ENCODE measurements at regions not wholly inside any gene's neighbourhood (a gene's known extent, or its start where the extent isn't known, plus 50 kb on each side); places are given as distances from the start of the nearest gene placed in this dataset.
A peak's percentile ranks its signal among the peaks of the same experiment; 100 is the strongest.

- TF ChIP-seq ZGPAT (CRISPR knock-in tag; IDR thresholded peaks at IDR 0.05): peak; percentile 64
Measured at GRCh38 chr6:27807441-27808241, 104.6 kb downstream of the OR2B2 start (continued).

- no TSS peak for BruUV-seq (replicated peaks)
- Histone ChIP-seq H3K9me3 (ENCODE audit: low read length) (no peaks in the 10 kb centered on the region), H4K20me1 (ENCODE audit: insufficient read depth, low read length) (no peaks in the 10 kb centered on the region), H3K79me2 (ENCODE audit: insufficient read depth, low read length) (peaks cover 2% of the 10 kb centered on the region), H3K4me2 (ENCODE audit: low read depth, low read length) (peak overlapping the region; percentile 99), H3K9ac (ENCODE audit: insufficient read depth, low read depth, low read length) (peak overlapping the region; percentile 70), H2AFZ (ENCODE audit: low read length) (no peak overlapping the region), H3K4me1 (ENCODE audit: insufficient read depth, low read length) (peaks cover 35% of the 10 kb centered on the region), H3K4me3 (replicated peaks in 1 of 3; ENCODE audit: insufficient read depth in 1 of 3, low read depth in 2 of 3, low read length in 3 of 3) (peak overlapping the region; percentile 65 to 84 (median 76)), H3K36me3 (replicated peaks in 1 of 2; ENCODE audit: control insufficient read depth in 1 of 2, insufficient read depth in 2 of 2, low read length in 2 of 2) (no peaks in the 10 kb centered on the region), H3K27me3 (ENCODE audit: control insufficient read depth in 1 of 2, insufficient read depth in 2 of 2, low read length in 2 of 2) (no peaks in the 10 kb centered on the region; a peak in 1 of 5 replicates), H3K27ac (ENCODE audit: extremely low read length, insufficient read depth, low read length) (peak overlapping the region; percentile 89)
- intact Hi-C loops (cut with micrococcal nuclease; ENCODE audit: unreplicated experiment) (loop anchor here (5.0 kb wide), 1 partner anchor 275 kb away; the partner anchor contains the start of gene ZNF165), in situ Hi-C loops (cut with HindIII; ENCODE audit: extremely low pct_ligation_motif_present, low pct_unique_long_range_greater_than_20kb) (loop anchor here (5.0 kb wide), 1 partner anchor 90 kb away; no protein-coding TSS in a partner anchor)
- FAIRE-seq (no peak), ATAC-seq (peak; percentile 4), DNase-seq (ENCODE audit: low spot score) (peak; percentile 61)
- POLR2A ChIA-PET: interaction anchor here (0.5 to 7.1 kb wide), 22 partner anchors 10 to 1775 kb away, joined by 3 to 208 read pairs (median 4); a partner anchor contains a TSS
- WGBS (ENCODE audit: low lambda C conversion rate): 5% methylated on average over 18 of the region's 19 CpGs
- CTCF ChIA-PET (ENCODE audit: low intra/inter-chr PET ratio, low total read pairs): no interaction called here
- TF ChIP-seq PPARG (CRISPR knock-in tag; conservative IDR thresholded peaks at IDR 0.05) (no peak), ZNF343 (CRISPR knock-in tag; IDR thresholded peaks at IDR 0.05) (0 out of 2 replicates have a peak, but pooled peaks have one; percentile 75), CREM (IDR thresholded peaks at IDR 0.05) (no peak), CREM (CRISPR knock-in tag; IDR thresholded peaks at IDR 0.05) (no peak), SMARCE1 (IDR thresholded peaks at IDR 0.05; ENCODE audit: borderline replicate concordance) (no peak), DMTF1 (CRISPR knock-in tag; IDR thresholded peaks at IDR 0.05) (no peak), ZBTB10 (CRISPR knock-in tag; IDR thresholded peaks at IDR 0.05; ENCODE audit: borderline replicate concordance) (0 out of 2 replicates have a peak, but pooled peaks have one; percentile 68), POGZ (CRISPR knock-in tag; IDR thresholded peaks at IDR 0.05) (no peak), ZNF253 (CRISPR knock-in tag; IDR thresholded peaks at IDR 0.05; ENCODE audit: borderline replicate concordance) (no peak; the same call in 1 of the 2 replicates), NR0B2 (CRISPR knock-in tag; IDR thresholded peaks at IDR 0.05) (peak; percentile 18; the same call in 1 of the 2 replicates), PITX1 (CRISPR knock-in tag; IDR thresholded peaks at IDR 0.05) (no peak), MAX (IDR thresholded peaks at IDR 0.05) (no peak)
Measured at GRCh38 chr6:27806981-27807440, 105.2 kb downstream of the OR2B2 start.

All from HepG2 (cell line).